SK-N-MC (cell line): ENCODE measurements at regions not wholly inside any gene's neighbourhood (a gene's known extent, or its start where the extent isn't known, plus 50 kb on each side); places are given as distances from the start of the nearest gene placed in this dataset.

ENCODE experiments used
- EZH2 ChIP-seq: fragments of 200-600 bp; sonication (generic); IDR thresholded peaks from one replicate; pipeline ENCODE4 v1.6.1; 2017; ENCODE audit warnings: antibody characterized with exemption
- FOXP2 ChIP-seq: optimal IDR thresholded peaks from 2 replicates; pipeline ENCODE3; 2011; ENCODE audit warnings: mild to moderate bottlenecking, moderate library complexity; ENCODE audit not compliant: insufficient read depth; ENCODE audit errors: extremely low read length, control extremely low read depth
- POLR2AphosphoS5 ChIP-seq: IDR thresholded peaks from 2 replicates; pipeline ENCODE4 v1.6.1; 2012; ENCODE audit warnings: mild to moderate bottlenecking, low read depth, low read length, borderline replicate concordance

GRCh38 chr2:78417355-78417754 lies 608.1 kb upstream of the REG3G start:
- TF ChIP-seq FOXP2: no peak
- TF ChIP-seq EZH2: no peak
- no peak for TF ChIP-seq POLR2AphosphoS5
